ENCODE measurements at regions not wholly inside any gene's neighbourhood (a gene's known extent, or its start where the extent isn't known, plus 50 kb on each side); places are given as distances from the start of the nearest gene placed in this dataset.

GRCh38 chr5:57611177-57611576 lies 128.6 kb upstream of the ACTBL2 start:
- H3K4me1 ChIP-seq (ENCODE audit: control insufficient read depth in 1 of 2, insufficient read depth in 2 of 2, low read depth in 1 of 2, low read length in 1 of 2), result no peaks in the 10 kb centered on the region

GRCh38 chr5:57608542-57608941 lies 125.9 kb upstream of the ACTBL2 start:
- H4K20me1 ChIP-seq (ENCODE audit: insufficient read depth), result no peaks in the 10 kb centered on the region
- no peaks in the 10 kb centered on the region for H3K79me2 ChIP-seq (ENCODE audit: insufficient read depth)
- H3K9ac ChIP-seq, result no peak overlapping the region
- no peak overlapping the region for H3K4me3 ChIP-seq (ENCODE audit: low read depth in 2 of 2, low read length in 1 of 2)
- H3K9me3 ChIP-seq, result no peaks in the 10 kb centered on the region
- no peak overlapping the region for H3K27ac ChIP-seq (ENCODE audit: low read depth in 2 of 2, low read length in 1 of 2)
- no peak overlapping the region for H2AFZ ChIP-seq (ENCODE audit: low read depth)
- ChIA-PET POLR2A (no interaction called here), CTCF (no interaction called here)
- no peaks in the 10 kb centered on the region for H3K4me1 ChIP-seq (ENCODE audit: control insufficient read depth in 1 of 2, insufficient read depth in 2 of 2, low read depth in 1 of 2, low read length in 1 of 2)
- DNase-seq, result no peak
- no peaks in the 10 kb centered on the region for H3K27me3 ChIP-seq (ENCODE audit: insufficient read depth)
- H3K4me2 ChIP-seq, result no peak overlapping the region
- no peaks in the 10 kb centered on the region for H3K9me2 ChIP-seq
- no peaks in the 10 kb centered on the region for H3F3A ChIP-seq (replicated peaks; ENCODE audit: insufficient read depth)
- no peaks in the 10 kb centered on the region for H3K36me3 ChIP-seq (replicated peaks in 1 of 2; ENCODE audit: control insufficient read depth in 1 of 2, insufficient read depth in 2 of 2, low read length in 1 of 2)
- TF ChIP-seq JUND (IDR thresholded peaks at IDR 0.05) (no peak), EZH2phosphoT487 (IDR thresholded peaks at IDR 0.05; ENCODE audit: borderline replicate concordance, low read depth) (no peak), RFX5 (IDR thresholded peaks at IDR 0.05; ENCODE audit: low read length) (no peak), FOSL2 (IDR thresholded peaks at IDR 0.05; ENCODE audit: borderline replicate concordance, low read depth) (no peak), SMC3 (IDR thresholded peaks at IDR 0.05; ENCODE audit: low read depth, low read length) (no peak), REST (IDR thresholded peaks at IDR 0.05; ENCODE audit: low read depth, low read length) (no peak), CHD2 (IDR thresholded peaks at IDR 0.05; ENCODE audit: low read length, partially characterized antibody) (no peak), RXRA (IDR thresholded peaks at IDR 0.05; ENCODE audit: borderline replicate concordance, low read depth) (no peak), TAF1 (IDR thresholded peaks at IDR 0.05; ENCODE audit: borderline replicate concordance, low read depth, low read length) (no peak), EP300 (IDR thresholded peaks at IDR 0.05; ENCODE audit: borderline replicate concordance in 1 of 2, low read depth in 1 of 2, low read length in 1 of 2) (no peak)

More at GRCh38 chr5:57611177-57611576, 128.6 kb upstream of the ACTBL2 start:
- no peaks in the 10 kb centered on the region for H3K79me2 ChIP-seq (ENCODE audit: insufficient read depth)
- no peak overlapping the region for H3K27ac ChIP-seq (ENCODE audit: low read depth in 2 of 2, low read length in 1 of 2)
- TF ChIP-seq SIN3A (IDR thresholded peaks at IDR 0.05; ENCODE audit: borderline replicate concordance, low read depth, low read length) (no peak), MEF2A (IDR thresholded peaks at IDR 0.05; ENCODE audit: borderline replicate concordance, low read depth) (no peak), SMC3 (IDR thresholded peaks at IDR 0.05; ENCODE audit: low read depth, low read length) (no peak), RXRA (IDR thresholded peaks at IDR 0.05; ENCODE audit: borderline replicate concordance, low read depth) (no peak), YY1 (IDR thresholded peaks at IDR 0.05; ENCODE audit: low read depth) (no peak), POLR2AphosphoS5 (IDR thresholded peaks at IDR 0.05; ENCODE audit: low read depth, low read length) (no peak), JUND (IDR thresholded peaks at IDR 0.05) (no peak), EZH2phosphoT487 (IDR thresholded peaks at IDR 0.05; ENCODE audit: borderline replicate concordance, low read depth) (no peak), EP300 (IDR thresholded peaks at IDR 0.05; ENCODE audit: borderline replicate concordance in 1 of 2, low read depth in 1 of 2, low read length in 1 of 2) (no peak), RAD21 (IDR thresholded peaks at IDR 0.05; ENCODE audit: low read length) (no peak), RCOR1 (IDR thresholded peaks at IDR 0.05; ENCODE audit: low read length) (no peak), CHD2 (IDR thresholded peaks at IDR 0.05; ENCODE audit: low read length, partially characterized antibody) (no peak), MXI1 (IDR thresholded peaks at IDR 0.05; ENCODE audit: low read depth, low read length) (no peak), PBX3 (IDR thresholded peaks at IDR 0.05) (no peak), NFIC (IDR thresholded peaks at IDR 0.05; ENCODE audit: borderline replicate concordance) (no peak), FOSL2 (IDR thresholded peaks at IDR 0.05; ENCODE audit: borderline replicate concordance, low read depth) (no peak), CTCF (IDR thresholded peaks at IDR 0.05) (no peak)
- DNase-seq, result no peak
- CTCF ChIA-PET, result interaction anchor here (0.7 kb wide), 1 partner anchor 331 kb away, joined by 3 read pairs; no protein-coding TSS in a partner anchor
- no peak overlapping the region for H3K4me2 ChIP-seq
- POLR2A ChIA-PET, result no interaction called here
- H3K27me3 ChIP-seq (ENCODE audit: insufficient read depth), result no peaks in the 10 kb centered on the region
- H3K9me2 ChIP-seq, result 0 out of 2 replicates have a peak, but pooled peaks cover 5% of the 10 kb centered on the region
- H2AFZ ChIP-seq (ENCODE audit: low read depth), result no peak overlapping the region
- no peaks in the 10 kb centered on the region for H3K9me3 ChIP-seq
- H4K20me1 ChIP-seq (ENCODE audit: insufficient read depth), result no peaks in the 10 kb centered on the region
- no peaks in the 10 kb centered on the region for H3F3A ChIP-seq (replicated peaks; ENCODE audit: insufficient read depth)
- no peak overlapping the region for H3K4me3 ChIP-seq (ENCODE audit: low read depth in 2 of 2, low read length in 1 of 2)
- 92% methylated on average over 2 of the region's 2 CpGs for WGBS (ENCODE audit: low lambda C conversion rate)
- H3K9ac ChIP-seq, result no peak overlapping the region
- no peaks in the 10 kb centered on the region for H3K36me3 ChIP-seq (replicated peaks in 1 of 2; ENCODE audit: control insufficient read depth in 1 of 2, insufficient read depth in 2 of 2, low read length in 1 of 2)
